Mononuclear cell (primary cell): ENCODE measurements at regions not wholly inside any gene's neighbourhood (a gene's known extent, or its start where the extent isn't known, plus 50 kb on each side); places are given as distances from the start of the nearest gene placed in this dataset.

Experiments used
- H3K27me3 ChIP-seq: 2 replicates; pipeline ENCODE4 v1.6.0; 2011; ENCODE audit warnings: low read length, control low read depth; ENCODE audit not compliant: insufficient read depth
- H3K4me1 ChIP-seq: 2 replicates; pipeline ENCODE4 v1.5.1; 2011; ENCODE audit warnings: mild to moderate bottlenecking, low read length, control low read depth; ENCODE audit not compliant: insufficient read depth
- H3K4me3 ChIP-seq: 2 replicates; pipeline ENCODE4 v1.5.1; 2011; ENCODE audit warnings: mild to moderate bottlenecking, low read length, moderate library complexity
- H3K9me3 ChIP-seq: 2 replicates; pipeline ENCODE4 v1.5.1; 2011; ENCODE audit warnings: low read depth, mild to moderate bottlenecking, control low read depth, low read length

GRCh38 chr7:67512481-67512880, 515.8 kb downstream of the TYW1 start:
- no peaks in the 10 kb centered on the region for H3K4me1 ChIP-seq

GRCh38 chr7:67518580-67518979, 521.9 kb downstream of the TYW1 start:
- H3K4me1 ChIP-seq = no peaks in the 10 kb centered on the region
- H3K27me3 ChIP-seq = no peaks in the 10 kb centered on the region
- H3K9me3 ChIP-seq = no peaks in the 10 kb centered on the region
- H3K4me3 ChIP-seq = no peak overlapping the region

More at GRCh38 chr7:67512481-67512880, 515.8 kb downstream of the TYW1 start:
- H3K4me3 ChIP-seq = no peak overlapping the region
- H3K9me3 ChIP-seq = no peaks in the 10 kb centered on the region
- H3K27me3 ChIP-seq = no peaks in the 10 kb centered on the region

- Histone ChIP-seq H3K4me3 (no peak overlapping the region), H3K9me3 (no peaks in the 10 kb centered on the region), H3K4me1 (no peaks in the 10 kb centered on the region), H3K27me3 (no peaks in the 10 kb centered on the region)
Measured at GRCh38 chr7:67519171-67519570, 522.5 kb downstream of the TYW1 start.

GRCh38 chr7:67522504-67522903, 525.9 kb downstream of the TYW1 start:
- Histone ChIP-seq H3K4me1 (no peaks in the 10 kb centered on the region), H3K27me3 (no peaks in the 10 kb centered on the region), H3K9me3 (no peaks in the 10 kb centered on the region), H3K4me3 (no peak overlapping the region)

- Histone ChIP-seq H3K4me3 (no peak overlapping the region), H3K9me3 (no peaks in the 10 kb centered on the region), H3K4me1 (no peaks in the 10 kb centered on the region), H3K27me3 (no peaks in the 10 kb centered on the region)
Measured at GRCh38 chr7:67523713-67524112, 527.1 kb downstream of the TYW1 start.

- Histone ChIP-seq H3K27me3 (no peaks in the 10 kb centered on the region), H3K4me1 (no peaks in the 10 kb centered on the region), H3K4me3 (no peak overlapping the region), H3K9me3 (no peaks in the 10 kb centered on the region)
Measured at GRCh38 chr7:67525588-67525987, 529.0 kb downstream of the TYW1 start.

- H3K4me3 ChIP-seq = no peak overlapping the region
- H3K9me3 ChIP-seq = no peaks in the 10 kb centered on the region
- no peaks in the 10 kb centered on the region for H3K4me1 ChIP-seq
- H3K27me3 ChIP-seq = no peaks in the 10 kb centered on the region
Measured at GRCh38 chr7:67535241-67535989, 538.8 kb downstream of the TYW1 start.

- Histone ChIP-seq H3K4me3 (no peak overlapping the region), H3K9me3 (no peaks in the 10 kb centered on the region), H3K27me3 (no peaks in the 10 kb centered on the region)
Measured at GRCh38 chr7:67542916-67543315, 546.3 kb downstream of the TYW1 start.

GRCh38 chr7:67547183-67547907, 550.7 kb downstream of the TYW1 start:
- Histone ChIP-seq H3K4me1 (no peaks in the 10 kb centered on the region), H3K4me3 (no peak overlapping the region), H3K9me3 (no peaks in the 10 kb centered on the region), H3K27me3 (no peaks in the 10 kb centered on the region)

More at GRCh38 chr7:67542916-67543315, 546.3 kb downstream of the TYW1 start:
- H3K4me1 ChIP-seq = no peaks in the 10 kb centered on the region

- Histone ChIP-seq H3K27me3 (no peaks in the 10 kb centered on the region), H3K4me1 (no peaks in the 10 kb centered on the region), H3K9me3 (no peaks in the 10 kb centered on the region), H3K4me3 (no peak overlapping the region)
Measured at GRCh38 chr7:67549126-67549525, 552.5 kb downstream of the TYW1 start.

GRCh38 chr7:67550801-67551436, 554.3 kb downstream of the TYW1 start:
- Histone ChIP-seq H3K4me3 (no peak overlapping the region), H3K9me3 (no peaks in the 10 kb centered on the region)

GRCh38 chr7:67552738-67553137, 556.1 kb downstream of the TYW1 start:
- no peaks in the 10 kb centered on the region for H3K9me3 ChIP-seq
- no peaks in the 10 kb centered on the region for H3K27me3 ChIP-seq

More at GRCh38 chr7:67550801-67551436, 554.3 kb downstream of the TYW1 start:
- Histone ChIP-seq H3K27me3 (no peaks in the 10 kb centered on the region), H3K4me1 (no peaks in the 10 kb centered on the region)

GRCh38 chr7:67553378-67553777, 556.7 kb downstream of the TYW1 start:
- Histone ChIP-seq H3K27me3 (no peaks in the 10 kb centered on the region), H3K9me3 (no peaks in the 10 kb centered on the region), H3K4me3 (no peak overlapping the region), H3K4me1 (no peaks in the 10 kb centered on the region)

More at GRCh38 chr7:67552738-67553137, 556.1 kb downstream of the TYW1 start:
- Histone ChIP-seq H3K4me1 (no peaks in the 10 kb centered on the region), H3K4me3 (no peak overlapping the region)

- no peak overlapping the region for H3K4me3 ChIP-seq
- H3K27me3 ChIP-seq = no peaks in the 10 kb centered on the region
- no peaks in the 10 kb centered on the region for H3K4me1 ChIP-seq
- no peaks in the 10 kb centered on the region for H3K9me3 ChIP-seq
Measured at GRCh38 chr7:67554986-67555385, 558.4 kb downstream of the TYW1 start.

- H3K9me3 ChIP-seq = no peaks in the 10 kb centered on the region
- no peaks in the 10 kb centered on the region for H3K27me3 ChIP-seq
- no peak overlapping the region for H3K4me3 ChIP-seq
- H3K4me1 ChIP-seq = no peaks in the 10 kb centered on the region
Measured at GRCh38 chr7:67564959-67565358, 568.3 kb downstream of the TYW1 start.
